Stimulated activated naive CD8-positive, alpha-beta T cell treated with anti-CD3 and anti-CD28 coated beads, Interleukin-15, Interleukin-2, amounts not matched to agents 100 ng/mL and 50 ng/mL, for 24 hours (primary cell): ENCODE measurements at regions not wholly inside any gene's neighbourhood (a gene's known extent, or its start where the extent isn't known, plus 50 kb on each side); places are given as distances from the start of the nearest gene placed in this dataset.
"Not testable (repeated sequence)": the region's sequence is repeated elsewhere in the genome, so short reads cannot be mapped to it uniquely, and the experiment has no call there.

Experiments
- H3K27ac Mint-ChIP-seq: one replicate; pipeline ENCODE4 v1.8.0; 2021; ENCODE audit warnings: mild to moderate bottlenecking, mixed read lengths
- H3K27me3 Mint-ChIP-seq: one replicate; pipeline ENCODE4 v1.8.0; 2021; ENCODE audit warnings: mixed read lengths
- H3K36me3 Mint-ChIP-seq: one replicate; pipeline ENCODE4 v1.8.0; 2021; ENCODE audit warnings: low read depth, mixed read lengths
- H3K4me1 Mint-ChIP-seq: one replicate; pipeline ENCODE4 v1.8.0; 2021; ENCODE audit warnings: low read depth, mixed read lengths
- H3K4me3 Mint-ChIP-seq: one replicate; pipeline ENCODE4 v1.8.0; 2021; ENCODE audit warnings: mild to moderate bottlenecking, mixed read lengths
- H3K9me3 Mint-ChIP-seq: one replicate; pipeline ENCODE4 v1.8.0; 2021; ENCODE audit warnings: mixed read lengths

DNA sequence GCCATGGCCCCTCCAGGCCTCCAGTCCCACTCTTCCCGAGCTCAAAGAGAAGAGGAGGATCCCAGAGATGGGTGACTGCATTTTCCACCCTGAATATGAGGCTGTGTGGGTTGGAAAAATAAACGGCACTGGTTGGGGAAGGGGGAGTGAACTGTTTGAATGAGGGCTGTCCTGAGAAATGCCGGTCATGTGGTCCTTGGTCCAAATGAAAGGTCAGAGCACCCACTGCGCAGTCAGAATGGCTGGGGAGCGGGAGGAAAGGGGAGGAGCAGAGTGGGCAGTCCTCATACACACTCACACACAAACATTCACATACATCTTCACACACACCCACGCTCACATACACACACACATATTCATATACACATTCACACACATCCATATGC lies 83.1 kb downstream of the MRPL14 start:
- Mint-ChIP-seq H3K27ac (no peak overlapping the region), H3K36me3 (no peaks in the 10 kb centered on the region), H3K27me3 (peaks cover 4% of the 10 kb centered on the region), H3K4me1 (peaks cover 15% of the 10 kb centered on the region), H3K9me3 (no peaks in the 10 kb centered on the region), H3K4me3 (no peak overlapping the region)

DNA sequence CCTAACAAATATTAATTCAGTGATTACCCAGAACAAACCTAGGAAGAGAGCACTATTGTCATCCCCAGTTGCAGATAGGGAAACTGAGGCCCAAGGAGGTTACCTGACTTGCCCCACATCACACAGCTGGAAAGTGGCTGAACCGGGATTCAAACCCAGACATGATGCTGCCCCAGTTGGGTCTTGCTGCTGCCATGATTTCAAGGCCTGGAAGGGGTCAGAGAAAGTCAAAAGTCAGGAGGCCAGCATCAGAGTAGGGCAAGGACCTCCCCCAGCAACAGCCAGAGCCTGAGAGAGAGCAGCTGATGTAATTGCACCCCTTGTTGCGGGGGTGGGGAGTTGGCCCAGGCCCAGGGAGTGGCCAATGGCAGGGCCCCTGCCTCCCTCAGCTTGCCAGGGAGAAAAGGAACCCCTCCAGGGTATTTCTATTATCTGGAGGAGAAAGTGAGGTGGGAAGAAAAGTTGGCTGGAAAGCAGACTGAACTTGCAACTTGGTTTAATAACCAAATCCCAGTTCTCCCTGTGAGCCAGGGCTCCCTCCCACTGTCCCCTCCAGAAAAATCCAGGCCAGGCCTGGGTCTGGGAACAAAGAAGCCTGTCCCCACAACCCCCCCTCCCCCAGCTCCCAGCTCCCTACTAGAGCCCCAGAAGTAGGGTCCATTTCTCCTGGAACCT lies 83.6 kb downstream of the MRPL14 start:
- Mint-ChIP-seq H3K27ac (no peak overlapping the region), H3K4me1 (peaks cover 9% of the 10 kb centered on the region), H3K36me3 (no peaks in the 10 kb centered on the region), H3K4me3 (no peak overlapping the region), H3K27me3 (peaks cover 4% of the 10 kb centered on the region), H3K9me3 (no peaks in the 10 kb centered on the region)

DNA sequence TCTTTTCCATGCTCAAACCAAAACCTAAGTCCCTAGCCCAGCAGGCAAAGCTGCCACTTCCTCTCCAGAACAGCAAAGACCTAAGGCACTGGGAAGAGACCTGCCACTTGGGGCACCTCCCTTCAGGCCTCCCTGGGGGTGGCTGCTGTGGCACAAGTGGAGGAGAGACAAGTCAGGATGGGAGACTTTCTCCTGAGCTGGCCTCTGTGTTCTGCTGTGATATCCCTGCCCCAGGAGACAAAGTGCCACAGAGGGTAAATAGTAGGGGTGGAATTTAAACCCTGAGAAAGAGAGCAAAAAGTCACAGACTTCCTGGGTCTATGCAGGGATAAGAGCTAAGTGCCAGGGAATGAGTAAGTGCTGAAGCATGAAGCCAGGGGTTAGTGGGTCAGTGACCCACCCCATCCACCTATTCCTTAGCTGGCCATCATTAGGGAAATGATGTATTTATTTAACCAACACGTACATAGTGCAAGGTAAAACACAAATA lies 84.2 kb downstream of the MRPL14 start:
- Mint-ChIP-seq H3K4me1 (peaks cover 9% of the 10 kb centered on the region), H3K4me3 (no peak overlapping the region), H3K27me3 (peaks cover 4% of the 10 kb centered on the region), H3K36me3 (no peaks in the 10 kb centered on the region), H3K9me3 (no peaks in the 10 kb centered on the region), H3K27ac (no peak overlapping the region)

GRCh38 chr6:44042261-44042988 lies 84.8 kb downstream of the MRPL14 start:
- Mint-ChIP-seq H3K9me3 (no peaks in the 10 kb centered on the region), H3K4me1 (peaks cover 9% of the 10 kb centered on the region), H3K27me3 (peaks cover 4% of the 10 kb centered on the region), H3K36me3 (no peaks in the 10 kb centered on the region), H3K4me3 (no peak overlapping the region), H3K27ac (no peak overlapping the region)

GRCh38 chr6:44041461-44042260 lies 85.6 kb downstream of the MRPL14 start:
- no peak overlapping the region for H3K27ac Mint-ChIP-seq

GRCh38 chr6:44040786-44041185 lies 86.5 kb downstream of the MRPL14 start:
- peaks cover 1% of the 10 kb centered on the region for H3K27me3 Mint-ChIP-seq
- H3K9me3 Mint-ChIP-seq = no peaks in the 10 kb centered on the region
- no peaks in the 10 kb centered on the region for H3K36me3 Mint-ChIP-seq
- no peak overlapping the region for H3K4me3 Mint-ChIP-seq
- peaks cover 9% of the 10 kb centered on the region for H3K4me1 Mint-ChIP-seq
- no peak overlapping the region for H3K27ac Mint-ChIP-seq

More at GRCh38 chr6:44041461-44042260, 85.6 kb downstream of the MRPL14 start:
- Mint-ChIP-seq H3K27me3 (no peaks in the 10 kb centered on the region), H3K4me1 (peaks cover 9% of the 10 kb centered on the region), H3K4me3 (no peak overlapping the region), H3K9me3 (no peaks in the 10 kb centered on the region), H3K36me3 (no peaks in the 10 kb centered on the region)

- no peak overlapping the region for H3K4me3 Mint-ChIP-seq
- no peak overlapping the region for H3K27ac Mint-ChIP-seq
- H3K9me3 Mint-ChIP-seq = no peaks in the 10 kb centered on the region
- no peaks in the 10 kb centered on the region for H3K36me3 Mint-ChIP-seq
- peaks cover 9% of the 10 kb centered on the region for H3K4me1 Mint-ChIP-seq
- peaks cover 3% of the 10 kb centered on the region for H3K27me3 Mint-ChIP-seq
Observed at GRCh38 chr6:44039839-44040350, 87.4 kb downstream of the MRPL14 start.

GRCh38 chr6:44039191-44039719 lies 88.0 kb downstream of the MRPL14 start:
- Mint-ChIP-seq H3K9me3 (no peaks in the 10 kb centered on the region), H3K4me1 (peaks cover 9% of the 10 kb centered on the region), H3K4me3 (no peak overlapping the region), H3K27me3 (peaks cover 3% of the 10 kb centered on the region), H3K27ac (no peak overlapping the region), H3K36me3 (no peaks in the 10 kb centered on the region)

DNA sequence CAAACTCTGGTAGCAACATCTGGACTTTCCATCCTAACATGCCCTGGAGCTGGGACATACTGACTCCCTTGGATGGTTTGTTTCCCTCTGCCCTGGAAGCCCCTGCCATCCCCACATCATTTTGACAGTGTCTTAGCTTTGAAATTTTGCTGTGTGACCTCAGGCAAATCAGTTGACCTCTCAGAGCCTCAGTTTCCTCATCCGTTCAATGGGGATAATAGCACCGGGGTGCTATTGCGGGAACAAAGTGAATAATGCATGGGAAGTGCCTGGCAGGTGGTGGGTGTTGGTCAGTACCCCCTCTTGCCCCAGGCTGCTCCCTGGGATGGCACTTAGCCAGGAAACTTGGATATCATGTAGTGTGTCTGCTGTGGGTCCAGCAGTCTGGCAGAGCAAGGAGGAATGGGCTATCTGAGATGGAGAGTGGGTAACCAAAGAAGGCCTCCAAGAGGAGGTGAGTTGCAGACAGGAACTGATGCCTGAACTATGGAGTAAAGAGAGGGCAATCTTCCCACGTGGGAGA lies 88.6 kb downstream of the MRPL14 start:
- Mint-ChIP-seq H3K36me3 (no peaks in the 10 kb centered on the region), H3K27me3 (peaks cover 3% of the 10 kb centered on the region), H3K4me1 (peaks cover 9% of the 10 kb centered on the region), H3K9me3 (no peaks in the 10 kb centered on the region), H3K27ac (no peak overlapping the region), H3K4me3 (no peak overlapping the region)

GRCh38 chr6:44037847-44038542 lies 89.3 kb downstream of the MRPL14 start:
- no peak overlapping the region for H3K27ac Mint-ChIP-seq
- no peaks in the 10 kb centered on the region for H3K36me3 Mint-ChIP-seq
- H3K4me3 Mint-ChIP-seq = no peak overlapping the region

GRCh38 chr6:44037276-44037675 lies 90.0 kb downstream of the MRPL14 start:
- H3K4me1 Mint-ChIP-seq, H3K4me3 Mint-ChIP-seq, H3K27me3 Mint-ChIP-seq, H3K27ac Mint-ChIP-seq, H3K9me3 Mint-ChIP-seq, H3K36me3 Mint-ChIP-seq: not testable (repeated sequence)

More at GRCh38 chr6:44037847-44038542, 89.3 kb downstream of the MRPL14 start:
- peaks cover 9% of the 10 kb centered on the region for H3K4me1 Mint-ChIP-seq
- H3K9me3 Mint-ChIP-seq = no peaks in the 10 kb centered on the region
- peaks cover 3% of the 10 kb centered on the region for H3K27me3 Mint-ChIP-seq

- Mint-ChIP-seq H3K27ac (no peak overlapping the region), H3K4me3 (no peak overlapping the region), H3K36me3 (no peaks in the 10 kb centered on the region), H3K27me3 (peaks cover 3% of the 10 kb centered on the region), H3K4me1 (peaks cover 6% of the 10 kb centered on the region), H3K9me3 (no peaks in the 10 kb centered on the region)
Observed at GRCh38 chr6:44036699-44037101, 90.6 kb downstream of the MRPL14 start.

- peaks cover 3% of the 10 kb centered on the region for H3K27me3 Mint-ChIP-seq
- H3K9me3 Mint-ChIP-seq = no peaks in the 10 kb centered on the region
- no peaks in the 10 kb centered on the region for H3K36me3 Mint-ChIP-seq
- peaks cover under 1% of the 10 kb centered on the region for H3K4me1 Mint-ChIP-seq
- H3K4me3 Mint-ChIP-seq = no peak overlapping the region
- H3K27ac Mint-ChIP-seq = no peak overlapping the region
Observed at GRCh38 chr6:44036196-44036595, 91.1 kb downstream of the MRPL14 start.

- H3K27ac Mint-ChIP-seq = no peak overlapping the region
- no peaks in the 10 kb centered on the region for H3K4me1 Mint-ChIP-seq
- H3K4me3 Mint-ChIP-seq = no peak overlapping the region
- no peaks in the 10 kb centered on the region for H3K36me3 Mint-ChIP-seq
- H3K27me3 Mint-ChIP-seq = peaks cover 3% of the 10 kb centered on the region
- H3K9me3 Mint-ChIP-seq = no peaks in the 10 kb centered on the region
Observed at GRCh38 chr6:44035621-44036020, 91.6 kb downstream of the MRPL14 start.
